SKM-1 treated with dmso at 0.1 percent for 144 hours (cell line): ENCODE measurements at regions not wholly inside any gene's neighbourhood (a gene's known extent, or its start where the extent isn't known, plus 50 kb on each side); places are given as distances from the start of the nearest gene placed in this dataset.
A peak's percentile ranks its signal among the peaks of the same experiment; 100 is the strongest.
"Not testable (repeated sequence)": the region's sequence is repeated elsewhere in the genome, so short reads cannot be mapped to it uniquely, and the experiment has no call there.

ENCODE experiments used
- DNase-seq: peaks from one replicate; lab custom pipeline; 2025; ENCODE audit not compliant: unreplicated experiment; lab: John Stamatoyannopoulos, UW

GRCh38 chrX:87924619-87925018 is 407.0 kb downstream of the KLHL4 start:
- no peak for DNase-seq

- DNase-seq, result no peak
These were observed 424.2 kb downstream of the KLHL4 start for GRCh38 chrX:87941841-87942240.

- DNase-seq, result no peak
These were observed 443.9 kb downstream of the KLHL4 start for GRCh38 chrX:87961471-87961870.

GRCh38 chrX:87968118-87968517 is 450.5 kb downstream of the KLHL4 start:
- no peak for DNase-seq

GRCh38 chrX:87972121-87972520 is 454.5 kb downstream of the KLHL4 start:
- not testable (repeated sequence) for DNase-seq

- DNase-seq, result no peak
These were observed 457.8 kb downstream of the KLHL4 start for GRCh38 chrX:87975365-87975764.

GRCh38 chrX:88007873-88008272 is 490.3 kb downstream of the KLHL4 start:
- DNase-seq, result not testable (repeated sequence)

- no peak for DNase-seq
These were observed 506.4 kb downstream of the KLHL4 start for GRCh38 chrX:88024022-88024421.

GRCh38 chrX:88072339-88073030 is 554.9 kb downstream of the KLHL4 start:
- no peak for DNase-seq

GRCh38 chrX:88101968-88102367 is 584.4 kb downstream of the KLHL4 start:
- DNase-seq, result no peak

GRCh38 chrX:88135735-88136134 is 611.3 kb upstream of the CPXCR1 start:
- no peak for DNase-seq

GRCh38 chrX:88136328-88136727 is 610.7 kb upstream of the CPXCR1 start:
- no peak for DNase-seq

- DNase-seq, result no peak
These were observed 600.4 kb upstream of the CPXCR1 start for GRCh38 chrX:88146577-88146976.

GRCh38 chrX:88170553-88170952 is 576.5 kb upstream of the CPXCR1 start:
- no peak for DNase-seq

GRCh38 chrX:88173932-88174440 is 573.0 kb upstream of the CPXCR1 start:
- DNase-seq, result peak; percentile 61

GRCh38 chrX:88202149-88202548 is 544.9 kb upstream of the CPXCR1 start:
- DNase-seq, result no peak

- no peak for DNase-seq
These were observed 503.0 kb upstream of the CPXCR1 start for GRCh38 chrX:88244066-88244465.

GRCh38 chrX:88284844-88285243 is 462.2 kb upstream of the CPXCR1 start:
- DNase-seq, result no peak

GRCh38 chrX:88313972-88314371 is 433.1 kb upstream of the CPXCR1 start:
- DNase-seq, result not testable (repeated sequence)

GRCh38 chrX:88325634-88326033 is 421.4 kb upstream of the CPXCR1 start:
- DNase-seq, result peak; percentile 1

- DNase-seq, result no peak
These were observed 391.8 kb upstream of the CPXCR1 start for GRCh38 chrX:88355252-88355651.

GRCh38 chrX:88366314-88366713 is 380.7 kb upstream of the CPXCR1 start:
- no peak for DNase-seq

GRCh38 chrX:88378406-88378805 is 368.6 kb upstream of the CPXCR1 start:
- no peak for DNase-seq
